HG03457 (cell line): ENCODE measurements at regions not wholly inside any gene's neighbourhood (a gene's known extent, or its start where the extent isn't known, plus 50 kb on each side); places are given as distances from the start of the nearest gene placed in this dataset.

Source experiments
- ATAC-seq: cut with Tn5 transposase; IDR thresholded peaks from one replicate; pipeline ENCODE4 v1.9.1; 2021; ENCODE audit warnings: moderate number of reproducible peaks; ENCODE audit not compliant: unreplicated experiment

- no peak for ATAC-seq
Observed at GRCh38 chr15:98025237-98025636, 64.7 kb downstream of the ARRDC4 start.

GRCh38 chr15:98034731-98035130 is 74.2 kb downstream of the ARRDC4 start:
- ATAC-seq = no peak

GRCh38 chr15:98035134-98035533 is 74.6 kb downstream of the ARRDC4 start:
- ATAC-seq = no peak

- no peak for ATAC-seq
Observed at GRCh38 chr15:98035577-98036010, 75.1 kb downstream of the ARRDC4 start.

GRCh38 chr15:98039596-98039995 is 79.1 kb downstream of the ARRDC4 start:
- ATAC-seq = no peak

GRCh38 chr15:98040146-98040545 is 79.6 kb downstream of the ARRDC4 start:
- ATAC-seq = no peak

- no peak for ATAC-seq
Observed at GRCh38 chr15:98043160-98044014, 82.9 kb downstream of the ARRDC4 start.

GRCh38 chr15:98051734-98052133 is 91.2 kb downstream of the ARRDC4 start:
- ATAC-seq = no peak

DNA sequence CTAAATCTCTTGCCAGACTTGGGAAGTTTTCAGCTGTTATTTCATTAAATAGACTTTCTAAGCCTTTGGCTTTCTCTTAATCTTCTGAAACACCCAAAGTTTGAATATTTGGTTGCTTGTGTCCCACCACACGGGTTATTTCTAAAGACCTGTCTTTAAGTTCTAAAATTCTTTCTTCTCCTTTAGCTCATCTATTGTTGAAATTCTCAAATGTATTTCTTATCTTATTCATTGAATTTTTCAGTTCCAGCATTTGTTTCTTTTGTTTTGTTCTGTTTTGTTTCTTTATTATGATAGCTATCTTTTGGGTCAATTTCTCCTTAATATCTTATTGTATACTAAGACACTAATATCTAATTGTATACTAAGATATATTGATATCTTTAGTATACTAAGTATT is 97.0 kb downstream of the ARRDC4 start:
- no peak for ATAC-seq

DNA sequence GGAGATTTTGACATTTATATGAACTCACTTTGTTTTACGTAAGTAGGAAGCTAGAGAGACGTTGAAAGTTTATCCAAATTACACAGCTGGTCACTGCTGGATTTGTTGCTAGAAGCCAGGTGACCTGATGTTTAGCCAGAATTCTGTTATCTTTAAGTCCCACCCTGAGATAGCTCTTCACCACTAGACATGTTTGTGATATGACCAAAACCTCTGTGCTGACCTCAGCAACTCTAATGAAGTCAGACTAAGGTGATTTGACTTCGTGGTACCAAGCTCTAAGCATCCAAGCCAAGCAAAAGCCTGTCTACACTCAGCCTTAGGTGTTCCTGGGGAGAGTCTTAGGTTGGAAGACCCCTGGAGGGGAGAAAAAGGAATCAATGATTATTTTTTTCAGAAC is 102.4 kb downstream of the ARRDC4 start:
- ATAC-seq = no peak

DNA sequence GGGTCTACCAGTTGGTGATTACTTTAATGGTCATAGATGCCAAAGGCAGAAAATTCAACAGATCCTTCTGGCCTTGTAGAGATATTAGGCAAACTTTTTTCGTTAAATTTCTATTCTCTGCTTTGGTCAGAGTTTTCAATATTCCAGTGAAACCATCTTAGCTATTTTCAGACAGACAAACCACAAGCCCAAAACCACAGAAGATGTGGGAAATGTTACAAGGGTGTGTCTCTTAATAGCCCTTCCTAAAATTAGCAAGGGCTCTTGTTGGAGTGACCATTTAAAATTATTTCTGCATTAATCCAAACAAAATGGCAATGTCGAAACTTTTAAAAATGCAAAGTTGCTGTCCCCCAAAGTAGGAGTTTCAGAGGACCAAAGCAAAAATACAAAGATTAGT is 102.8 kb downstream of the ARRDC4 start:
- no peak for ATAC-seq

GRCh38 chr15:98063871-98064270 is 103.4 kb downstream of the ARRDC4 start:
- no peak for ATAC-seq

GRCh38 chr15:98067339-98067738 is 106.8 kb downstream of the ARRDC4 start:
- ATAC-seq = no peak

- ATAC-seq = no peak
Observed at GRCh38 chr15:98069256-98069655, 108.8 kb downstream of the ARRDC4 start.

DNA sequence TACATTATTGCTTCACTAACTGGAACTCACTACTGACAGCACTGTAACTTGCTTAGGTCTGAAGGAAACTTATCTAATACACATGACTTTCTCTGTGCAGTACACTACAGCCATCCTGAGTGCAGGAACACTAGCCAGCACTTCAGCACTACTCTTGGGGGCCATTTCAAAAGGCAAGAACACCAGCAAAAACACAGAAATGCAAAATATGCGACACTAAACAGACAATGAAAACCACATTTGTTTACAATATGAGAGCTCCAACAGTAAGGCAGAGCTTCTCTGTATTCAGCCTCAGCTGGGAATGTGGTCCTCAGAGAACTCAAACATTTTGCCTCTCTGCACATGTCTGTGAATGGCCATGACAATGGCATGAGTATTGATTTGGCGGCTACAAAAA is 109.6 kb downstream of the ARRDC4 start:
- no peak for ATAC-seq

- ATAC-seq = no peak
Observed at GRCh38 chr15:98071786-98072185, 111.3 kb downstream of the ARRDC4 start.

- ATAC-seq = no peak
Observed at GRCh38 chr15:98075441-98075840, 114.9 kb downstream of the ARRDC4 start.

DNA sequence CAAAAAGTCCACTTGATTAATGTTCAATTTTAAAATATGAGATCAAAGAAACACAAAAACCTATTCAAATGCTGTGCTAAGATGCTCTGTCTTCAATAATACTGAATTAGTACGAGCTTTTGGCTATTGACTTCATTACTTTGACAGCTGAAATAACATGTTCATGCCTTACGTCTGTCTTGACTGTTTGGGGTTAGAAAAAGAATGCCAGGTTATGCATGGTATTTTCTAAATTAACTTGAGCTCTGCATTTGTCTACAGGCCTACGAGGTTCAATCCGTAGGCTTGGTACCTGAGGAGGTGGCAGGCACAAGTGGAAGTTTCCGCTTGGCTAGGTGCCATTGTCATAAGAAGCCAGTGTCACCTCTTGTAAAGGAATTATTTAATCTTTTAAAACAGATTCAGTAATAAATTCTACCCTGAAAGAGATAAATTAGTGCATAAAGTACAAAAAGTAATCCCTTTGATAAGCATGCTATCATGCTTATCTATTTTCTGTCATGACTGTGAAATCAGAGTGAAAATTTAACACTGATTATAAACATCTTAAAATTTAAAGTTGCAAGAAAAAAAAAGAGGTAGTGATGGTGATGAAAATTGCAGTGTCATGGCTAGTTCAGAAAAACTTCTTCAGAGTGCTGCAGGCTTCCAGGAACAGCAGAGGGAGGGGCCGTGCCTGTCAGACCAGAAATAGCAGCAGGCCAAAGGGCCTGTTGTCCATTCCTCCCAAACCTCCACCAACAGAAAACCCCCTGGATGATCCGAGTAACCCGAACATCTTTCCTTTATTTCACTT is 115.7 kb downstream of the ARRDC4 start:
- no peak for ATAC-seq

DNA sequence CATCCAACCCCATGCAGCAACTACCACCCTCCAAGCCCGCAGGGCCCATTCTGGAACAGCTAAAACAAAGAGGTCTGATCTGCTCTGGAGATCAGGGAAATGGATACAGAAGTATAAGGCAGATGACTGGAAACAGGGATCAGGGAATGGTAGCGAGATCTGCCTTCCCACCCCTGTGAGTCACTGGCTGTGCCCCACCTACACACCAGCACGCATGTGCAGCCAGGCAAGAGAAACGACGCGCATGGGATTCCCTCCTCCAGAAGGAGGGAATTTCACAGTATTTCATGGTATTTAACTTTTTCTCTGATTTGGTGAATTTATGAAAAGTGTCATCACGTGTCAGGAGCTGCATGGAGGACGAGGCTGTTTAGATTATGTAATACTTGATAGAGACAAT is 116.7 kb downstream of the ARRDC4 start:
- ATAC-seq = no peak

DNA sequence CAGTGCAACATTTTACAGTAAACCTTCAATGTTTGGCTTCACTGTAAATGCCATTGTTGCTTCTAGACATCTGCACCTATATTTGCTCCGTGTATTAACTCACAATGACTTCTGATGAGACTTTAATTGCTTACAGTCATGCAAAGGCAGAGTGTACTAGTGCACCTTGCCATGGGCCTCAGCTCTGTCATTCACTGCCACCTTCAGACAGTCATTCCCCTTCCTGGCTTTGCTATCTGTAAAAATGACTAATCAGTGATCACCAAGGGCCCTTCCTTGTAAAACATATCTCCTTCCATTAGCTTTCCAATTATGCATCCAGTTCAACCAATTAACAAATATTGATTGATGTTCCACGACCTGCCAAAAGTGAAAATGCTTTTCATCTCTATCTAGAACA is 120.3 kb downstream of the ARRDC4 start:
- no peak for ATAC-seq

GRCh38 chr15:98083203-98083910 is 122.9 kb downstream of the ARRDC4 start:
- ATAC-seq = no peak
